Right kidney (tissue), 1 donor: ENCODE measurements at regions not wholly inside any gene's neighbourhood (a gene's known extent, or its start where the extent isn't known, plus 50 kb on each side); places are given as distances from the start of the nearest gene placed in this dataset.
"Not testable (repeated sequence)": the region's sequence is repeated elsewhere in the genome, so short reads cannot be mapped to it uniquely, and the experiment has no call there.

ENCODE experiments used
- DNase-seq: peaks from one replicate; pipeline ENCODE4 v3.0.0-alpha.2; 2016

DNA sequence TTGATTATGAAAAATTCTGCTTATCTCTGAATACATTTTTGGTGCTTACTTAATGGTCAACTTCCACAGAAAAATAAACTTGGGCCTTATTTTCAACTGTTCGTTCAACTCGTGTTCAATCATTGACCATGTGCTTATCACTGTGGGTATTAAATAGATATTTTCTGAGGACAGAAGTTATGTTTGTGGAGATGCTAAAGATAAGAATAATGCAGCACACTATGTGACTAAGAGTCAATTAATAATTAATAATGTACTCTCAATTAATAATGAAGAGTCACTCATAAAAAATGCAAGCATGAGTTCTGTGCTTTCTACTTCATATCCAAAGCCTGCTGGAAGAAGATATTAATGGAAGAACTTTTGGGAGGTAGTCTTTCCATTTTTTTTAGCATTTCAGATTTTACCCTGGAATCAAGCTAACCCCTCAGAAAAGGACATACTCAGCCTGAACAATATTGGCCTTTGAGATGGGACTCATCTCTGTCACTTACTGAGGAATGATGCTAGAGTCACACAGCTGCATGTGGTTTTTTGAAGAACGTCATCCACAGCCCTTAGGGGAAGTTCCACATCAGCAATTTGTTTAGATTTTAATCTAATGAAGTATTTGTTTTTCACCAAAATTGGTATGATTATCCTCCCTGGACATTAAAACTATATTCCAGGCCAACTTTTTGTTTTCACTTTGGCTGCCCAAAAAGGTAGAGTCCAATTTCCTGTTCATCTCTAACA, 191.9 kb upstream of the CRIM1 start:
- DNase-seq, result no peak

DNA sequence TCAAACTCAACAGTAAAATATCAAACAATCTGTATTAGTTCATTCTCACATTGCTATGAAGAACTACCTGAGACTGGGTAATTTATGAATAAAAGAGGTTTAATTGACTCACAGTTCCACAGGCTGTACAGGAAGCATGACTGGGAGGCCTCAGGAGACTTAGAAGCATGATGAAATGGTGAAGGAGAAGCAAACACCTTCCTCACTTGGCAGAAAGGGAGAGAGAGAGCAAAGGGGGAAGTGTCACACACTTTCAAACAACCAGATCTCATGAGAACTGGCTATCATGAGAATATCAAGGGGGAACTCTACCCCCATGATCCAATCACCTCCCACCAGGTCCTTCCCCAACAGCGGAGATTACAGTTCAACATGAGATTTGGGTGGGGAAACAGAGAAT, 198.5 kb upstream of the CRIM1 start:
- DNase-seq, result not testable (repeated sequence)

DNA sequence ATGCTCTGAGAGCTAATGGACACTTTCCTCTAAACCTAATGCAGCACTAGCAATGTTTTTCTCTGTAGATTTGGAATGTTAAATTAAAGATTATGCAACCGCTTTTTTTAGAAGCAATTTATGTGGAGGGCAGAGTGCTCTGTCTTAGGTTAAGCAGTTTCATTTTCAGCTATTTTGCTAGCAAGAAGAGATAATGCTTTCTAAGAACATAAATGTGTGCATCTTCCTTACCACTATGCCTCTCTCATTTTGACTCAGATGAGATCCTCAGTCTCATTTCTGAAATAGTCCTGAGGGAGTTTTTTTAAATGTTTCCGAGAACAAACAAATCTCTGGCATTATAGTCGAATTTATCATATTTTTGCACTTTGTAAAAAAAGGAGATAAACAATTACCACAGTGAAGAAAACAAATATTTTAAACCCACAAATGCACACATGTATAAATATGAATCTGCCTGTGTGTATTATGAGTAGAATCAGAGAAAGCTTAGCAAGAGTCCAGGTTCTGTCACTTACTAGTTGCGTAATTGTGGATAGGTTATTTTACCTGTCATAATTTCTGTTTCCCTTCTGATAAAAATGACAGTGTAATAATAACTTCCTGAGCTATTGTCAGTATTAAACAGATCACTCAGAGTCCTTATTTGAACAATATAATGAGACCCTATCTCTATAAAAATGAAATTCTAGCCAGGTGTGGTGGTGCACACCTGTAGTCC, 207.7 kb upstream of the CRIM1 start:
- DNase-seq, result no peak

DNA sequence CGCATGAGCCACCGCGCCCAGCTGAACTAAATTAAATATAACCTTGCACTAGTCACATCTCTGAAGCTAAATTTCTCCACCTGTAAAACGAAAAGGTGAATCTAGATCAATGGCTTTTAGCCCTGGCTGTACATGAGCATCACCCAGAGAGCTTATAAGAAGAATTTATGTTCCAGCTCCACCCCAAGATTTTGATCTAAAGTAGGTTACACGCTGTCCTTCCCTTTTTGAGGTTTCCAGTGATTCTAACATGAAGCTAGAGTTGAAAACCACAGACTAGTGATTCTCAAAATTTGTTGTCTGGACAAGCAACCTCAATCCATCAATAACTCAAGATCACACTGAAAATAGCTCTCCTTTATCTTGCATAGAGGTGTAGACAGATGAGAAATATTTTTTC, 208.8 kb upstream of the CRIM1 start:
- no peak for DNase-seq

DNA sequence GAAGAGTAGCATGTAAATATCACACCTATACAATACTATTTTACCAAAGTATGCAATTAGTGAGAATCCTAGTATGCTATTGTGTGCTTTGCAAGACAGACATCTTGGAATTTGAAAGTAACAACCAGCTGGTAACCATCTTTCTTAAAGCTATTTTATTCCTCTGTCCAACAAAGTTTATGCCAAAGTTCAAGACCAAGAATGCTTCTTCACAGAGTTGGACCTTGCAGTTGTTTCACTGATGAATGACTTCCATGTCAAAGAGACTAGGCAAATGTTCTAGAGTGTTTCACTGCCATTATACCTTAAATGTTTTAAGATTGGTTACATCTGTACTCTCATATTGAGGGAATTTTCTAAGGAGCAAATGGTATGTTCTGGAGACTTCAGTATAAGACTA, 215.2 kb upstream of the CRIM1 start:
- DNase-seq, result peak; percentile 21

DNA sequence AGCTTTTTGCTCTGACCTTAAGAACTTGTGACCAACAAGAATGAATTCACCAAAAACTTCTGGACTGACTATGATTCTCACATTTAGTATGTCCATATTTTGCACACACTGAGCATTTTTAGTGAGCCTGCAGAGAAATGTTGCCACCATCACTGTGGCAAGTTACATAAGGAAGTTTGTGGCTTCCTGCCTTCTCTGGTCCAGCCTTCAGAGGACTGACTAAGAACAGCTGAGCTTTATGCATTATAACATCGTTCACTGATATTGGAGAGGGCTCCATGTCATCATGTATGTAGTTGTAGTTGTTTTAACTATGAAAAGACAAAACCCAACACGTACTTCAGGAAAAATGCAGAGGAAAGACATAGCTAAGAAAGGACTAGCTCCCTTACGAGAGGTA, 218.0 kb upstream of the CRIM1 start:
- DNase-seq, result no peak

DNA sequence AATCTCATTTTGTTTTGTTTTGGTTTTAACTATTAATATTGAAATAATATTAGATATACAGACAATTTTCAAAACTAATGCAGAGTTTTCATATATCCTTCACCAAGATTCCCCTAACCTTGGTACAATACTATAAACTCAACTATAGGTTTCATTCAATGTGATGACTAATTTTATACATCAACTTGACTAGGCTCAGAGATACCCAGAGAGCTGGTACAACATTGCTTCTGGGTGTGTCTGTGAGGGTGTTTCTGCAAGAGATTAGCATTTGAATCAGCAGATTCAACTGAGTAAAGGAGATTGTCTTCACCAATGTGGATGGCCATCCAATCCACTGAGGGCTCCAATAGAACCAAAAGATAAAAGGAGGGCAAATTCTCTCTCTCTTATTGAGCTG, 221.3 kb upstream of the CRIM1 start:
- no peak for DNase-seq

DNA sequence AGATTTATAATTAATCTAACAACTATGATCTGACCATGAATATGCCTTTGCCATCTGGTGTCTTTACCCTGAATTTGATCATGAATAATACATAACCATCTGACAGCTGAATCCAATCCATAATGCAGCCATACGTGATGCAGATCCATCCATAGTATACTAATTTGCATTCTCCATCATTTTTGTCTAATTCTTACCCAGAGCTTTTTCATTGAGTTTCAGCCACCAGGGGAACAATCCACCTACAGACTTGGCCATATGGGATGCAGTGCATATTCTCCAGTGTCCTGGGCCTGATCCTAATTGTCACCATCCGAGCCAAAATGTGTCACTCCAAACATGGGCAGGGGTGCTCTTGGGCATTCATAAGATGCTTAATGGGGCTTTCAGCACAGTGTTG, 227.2 kb upstream of the CRIM1 start:
- DNase-seq, result no peak

DNA sequence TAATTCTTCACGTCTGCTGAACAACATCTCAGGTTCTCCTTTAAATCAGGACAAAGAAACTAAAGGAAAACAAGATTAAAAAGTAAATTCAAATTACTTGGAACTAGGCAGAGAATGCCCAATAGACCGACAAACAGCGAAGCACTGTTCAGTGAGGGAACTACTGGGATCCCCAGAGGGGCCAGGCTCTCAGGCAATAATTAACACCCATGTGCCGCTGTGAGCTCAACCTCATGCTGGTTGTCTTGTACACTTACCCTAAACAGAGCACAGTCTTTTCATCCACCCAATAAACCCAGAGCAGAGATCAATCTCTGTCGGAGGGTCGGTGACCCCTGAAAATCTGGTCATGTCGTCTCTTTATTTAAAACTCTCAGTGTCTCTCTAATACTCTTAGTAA, 229.9 kb upstream of the CRIM1 start:
- DNase-seq, result no peak

DNA sequence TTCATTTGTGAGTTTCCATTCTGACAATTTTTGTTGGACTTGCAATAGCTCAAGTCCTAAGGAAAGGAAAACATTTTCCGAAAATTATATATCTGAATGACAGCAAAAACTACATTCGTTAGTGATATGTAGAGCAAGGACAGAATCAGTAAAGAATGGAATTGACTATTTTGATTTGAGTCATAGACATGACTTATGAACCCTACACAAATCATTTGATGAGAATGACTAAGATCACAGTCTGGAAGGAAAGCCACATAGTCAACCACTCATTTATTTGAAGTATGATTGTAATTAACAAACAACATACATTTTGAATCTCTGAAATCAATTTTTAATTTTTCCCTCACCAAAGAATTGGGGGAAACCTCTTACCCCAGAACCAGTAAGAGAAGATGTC, 231.6 kb upstream of the CRIM1 start:
- DNase-seq, result no peak

DNA sequence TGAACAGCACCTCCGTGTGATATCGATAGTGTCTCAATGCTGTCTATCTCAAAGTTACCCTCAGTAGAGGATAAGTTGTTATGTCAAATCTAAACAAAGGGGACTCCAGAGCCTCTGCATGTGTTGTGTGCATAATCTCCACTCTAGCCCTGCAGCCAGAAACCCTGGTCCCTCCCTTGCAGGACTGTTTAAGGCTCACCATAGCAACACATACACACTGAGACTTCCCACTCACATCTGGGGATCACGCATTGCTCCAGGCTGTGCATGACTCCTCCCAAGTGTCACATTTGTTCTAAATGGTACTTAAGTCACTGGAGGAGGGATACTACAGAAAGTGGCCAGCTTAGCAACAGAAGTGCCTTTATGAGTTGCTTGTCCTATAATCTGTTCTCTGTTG, 258.6 kb upstream of the CRIM1 start:
- no peak for DNase-seq

DNA sequence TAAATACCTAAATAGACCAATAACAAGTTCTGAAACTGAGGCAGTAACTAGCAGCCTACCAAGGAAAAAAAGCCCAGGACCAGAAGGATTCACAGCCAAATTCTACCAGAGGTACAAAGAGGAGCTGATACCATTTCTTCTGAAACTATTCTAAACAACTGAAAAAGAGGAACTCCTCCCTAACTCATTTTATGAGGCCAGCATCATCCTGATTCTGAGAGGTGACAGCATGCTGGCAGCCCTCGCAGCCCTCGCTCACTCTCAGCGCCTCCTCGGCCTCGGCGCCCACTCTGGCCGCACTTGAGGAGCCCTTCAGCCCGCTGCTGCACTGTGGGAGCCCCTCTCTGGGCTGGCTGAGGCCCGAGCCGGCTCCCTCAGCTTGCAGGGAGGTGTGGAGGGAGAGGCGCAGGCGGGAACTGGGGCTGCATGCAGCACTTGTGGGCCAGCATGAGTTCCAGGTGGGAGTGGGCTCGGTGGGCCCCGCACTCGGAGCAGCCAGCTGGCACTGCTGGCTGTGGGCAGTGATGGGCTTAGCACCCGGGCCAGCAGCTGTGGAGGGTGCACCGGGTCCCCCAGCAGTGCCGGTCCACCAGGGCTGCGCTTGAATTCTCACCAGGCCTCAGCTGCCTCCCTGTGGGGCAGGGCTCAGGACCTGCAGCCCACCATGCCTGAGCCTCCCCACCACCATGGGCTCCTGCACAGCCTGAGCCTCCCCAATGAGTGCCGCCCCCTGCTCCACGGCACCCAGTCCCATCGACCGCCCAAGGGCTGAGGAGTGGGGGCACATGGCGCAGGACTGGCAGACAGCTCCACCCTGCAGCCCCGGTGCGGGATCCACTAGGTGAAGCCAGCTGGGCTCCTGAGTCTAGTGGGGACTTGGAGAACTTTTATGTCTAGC, 263.5 kb upstream of the CRIM1 start:
- DNase-seq, result not testable (repeated sequence)

DNA sequence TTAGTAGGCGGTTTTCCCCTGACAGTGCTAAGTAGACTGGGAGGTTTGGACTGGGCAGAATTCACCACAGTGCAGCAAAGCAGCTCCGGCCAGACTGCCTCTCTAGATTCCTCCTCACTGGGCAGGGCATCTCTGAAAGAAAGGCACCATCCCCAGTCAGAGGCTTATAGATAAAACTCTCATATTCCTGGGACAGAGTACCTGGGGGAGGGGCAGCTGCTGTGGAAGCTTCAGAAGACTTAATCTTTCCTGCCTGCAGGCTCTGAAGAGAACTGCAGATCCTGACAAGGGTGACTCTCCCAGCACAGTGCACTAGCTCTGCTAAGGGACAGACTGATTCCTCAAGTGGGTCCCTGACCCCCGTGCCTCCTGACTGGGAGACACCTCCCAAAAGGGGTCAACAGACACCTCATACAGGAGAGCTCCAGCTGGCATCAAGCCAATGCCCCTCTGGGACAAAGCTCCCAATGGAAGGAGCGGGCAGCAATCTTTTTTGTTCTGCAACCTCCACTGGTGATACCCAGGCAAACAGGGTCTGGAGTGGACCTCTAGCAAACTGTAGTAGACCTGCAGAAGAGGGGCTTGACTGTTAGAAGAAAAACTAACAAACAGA, 266.8 kb upstream of the CRIM1 start:
- no peak for DNase-seq

DNA sequence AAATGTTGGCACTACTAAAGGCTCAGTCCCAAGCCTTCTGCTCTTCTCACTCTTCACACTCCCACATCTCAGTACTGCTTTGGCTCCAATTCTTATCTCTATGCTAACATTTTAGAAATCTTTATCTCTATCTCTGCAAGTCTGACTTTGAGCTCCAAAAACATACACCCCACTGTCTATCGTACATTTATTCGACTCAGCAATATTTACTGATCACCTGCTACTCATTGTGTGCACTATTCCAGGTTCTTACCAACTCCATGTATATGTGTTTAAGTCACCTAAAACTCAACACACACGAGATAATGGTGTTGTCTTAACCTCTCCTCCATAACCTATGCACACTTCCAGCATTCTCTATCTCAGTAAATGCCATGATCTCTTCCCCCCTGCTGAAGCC, 268.2 kb upstream of the CRIM1 start:
- DNase-seq, result no peak

DNA sequence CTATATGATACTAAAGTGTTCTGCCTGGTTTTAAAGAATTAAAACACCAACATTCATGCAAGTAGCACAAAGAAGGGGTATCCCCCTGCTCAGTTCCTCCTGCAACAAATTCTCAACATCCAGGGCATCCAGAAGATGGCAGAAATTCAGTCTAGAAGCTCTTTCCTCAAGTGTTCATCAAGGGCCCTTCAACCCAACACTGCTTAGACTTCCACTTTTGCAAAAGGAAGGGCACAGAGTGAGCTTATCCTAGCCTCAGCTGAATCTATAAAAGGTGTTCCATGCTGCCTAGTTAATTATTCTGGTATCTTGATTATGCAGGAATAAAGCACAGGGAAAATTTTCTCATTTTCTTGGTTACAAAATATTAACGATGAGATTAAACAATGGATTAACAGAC, 275.8 kb upstream of the CRIM1 start:
- DNase-seq, result no peak

DNA sequence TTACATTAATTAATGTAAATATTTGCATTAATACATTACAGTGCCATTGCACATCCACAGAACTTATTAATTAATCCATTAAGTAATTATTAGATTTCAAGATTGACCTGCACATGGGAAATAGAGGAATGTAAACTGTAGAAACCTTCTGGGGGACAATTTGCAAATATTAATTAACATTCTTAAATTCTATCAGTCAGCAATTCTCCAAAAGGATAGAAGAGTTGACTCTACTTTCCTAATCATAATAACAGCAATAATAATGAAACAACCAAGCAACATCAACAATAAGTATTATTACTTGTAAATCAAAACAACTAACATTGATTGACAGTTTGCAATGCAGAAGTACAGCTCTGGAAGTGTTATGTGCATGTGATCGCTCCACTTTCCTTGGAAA, 281.6 kb upstream of the CRIM1 start:
- DNase-seq, result no peak

DNA sequence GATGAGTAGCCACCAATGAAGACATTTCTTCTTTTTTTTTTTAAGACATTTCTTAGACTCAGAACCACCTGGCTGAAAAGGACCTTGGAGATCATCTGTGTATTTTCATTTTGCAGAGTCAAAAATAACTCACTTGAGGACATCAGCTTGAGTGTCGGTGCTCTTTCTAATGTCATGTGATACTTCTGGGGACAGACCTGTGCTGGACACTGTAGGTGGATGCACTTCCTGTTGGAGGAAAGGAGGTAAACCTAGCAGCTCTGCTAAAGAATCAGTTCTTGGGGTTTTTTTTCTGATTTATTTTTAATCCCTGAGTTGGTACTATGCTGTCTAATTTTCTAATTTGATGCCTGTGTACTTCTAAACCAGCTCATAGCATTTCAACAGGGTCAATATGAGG, 283.9 kb upstream of the CRIM1 start:
- DNase-seq, result no peak

DNA sequence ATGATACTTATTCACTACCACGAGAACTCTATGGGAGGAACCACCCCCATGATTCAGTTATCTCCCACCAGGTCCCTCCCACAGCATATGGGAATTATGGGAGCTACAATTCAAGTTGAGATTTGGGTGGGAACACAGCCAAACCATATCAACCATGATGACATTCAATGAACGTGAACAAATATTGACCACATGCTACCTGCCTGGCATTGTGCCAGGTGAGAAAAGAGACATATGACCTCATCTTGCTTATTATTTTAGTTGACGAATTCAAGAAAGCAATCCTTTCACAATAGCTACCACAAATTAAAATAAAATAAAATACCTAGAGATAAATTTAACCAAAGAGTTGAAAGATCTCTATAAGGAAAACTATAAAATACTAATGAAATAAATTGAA, 286.5 kb upstream of the CRIM1 start:
- no peak for DNase-seq

DNA sequence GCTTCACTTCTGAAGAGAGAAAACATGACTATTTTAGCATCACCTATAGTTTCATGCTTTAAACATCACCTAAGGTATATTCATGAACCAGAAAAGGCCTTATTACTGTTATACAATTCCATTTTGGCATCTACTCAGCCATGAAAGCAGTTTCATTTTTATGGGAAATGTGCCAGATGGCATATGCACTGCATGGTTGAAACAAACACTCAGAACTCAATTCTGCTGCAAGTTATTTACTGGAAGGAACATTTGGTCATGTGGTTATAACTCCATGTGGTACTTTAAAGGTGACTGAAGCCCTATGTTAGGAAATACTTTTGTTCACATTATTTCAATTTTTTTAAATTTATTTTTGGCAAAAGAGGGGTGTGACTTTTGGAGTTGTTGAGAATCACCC, 287.5 kb upstream of the CRIM1 start:
- no peak for DNase-seq

DNA sequence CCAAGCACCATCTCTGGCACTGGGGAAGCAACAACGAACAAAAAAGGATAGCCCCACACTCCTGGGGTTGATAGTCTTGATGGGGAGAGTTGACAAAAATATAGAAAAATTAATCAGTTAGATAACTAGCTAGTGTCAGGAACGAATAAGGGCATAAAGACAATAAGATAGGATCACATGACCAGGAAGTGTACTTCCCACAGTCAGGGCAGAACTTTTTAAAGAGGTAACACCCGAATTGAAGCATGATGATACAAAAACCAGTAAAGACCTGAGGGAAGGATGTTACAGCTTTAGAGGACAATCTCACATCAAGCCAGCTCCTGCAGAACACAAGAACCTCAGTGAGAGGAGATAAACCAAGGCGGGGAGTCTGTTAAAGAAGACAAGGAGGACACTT, 295.4 kb upstream of the CRIM1 start:
- no peak for DNase-seq

DNA sequence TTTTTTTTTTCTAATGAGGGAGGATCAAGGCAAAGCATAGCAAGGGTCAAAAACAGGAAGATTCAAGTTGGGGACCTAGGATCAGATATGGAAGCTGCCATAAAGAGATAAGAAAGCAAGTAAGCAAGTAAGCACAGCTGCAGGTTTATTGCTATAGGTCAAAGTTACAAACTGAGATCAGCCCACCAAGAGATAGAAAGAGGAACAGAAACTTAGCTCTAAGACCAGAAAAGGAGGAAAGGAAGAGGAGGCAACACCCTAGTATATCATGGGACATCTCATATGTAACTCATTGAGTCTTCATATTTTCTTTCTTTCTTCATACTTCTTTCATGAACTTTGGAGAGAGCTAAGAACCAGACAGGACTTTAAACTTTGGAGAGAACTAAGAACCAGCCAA, 295.9 kb upstream of the CRIM1 start:
- no peak for DNase-seq

DNA sequence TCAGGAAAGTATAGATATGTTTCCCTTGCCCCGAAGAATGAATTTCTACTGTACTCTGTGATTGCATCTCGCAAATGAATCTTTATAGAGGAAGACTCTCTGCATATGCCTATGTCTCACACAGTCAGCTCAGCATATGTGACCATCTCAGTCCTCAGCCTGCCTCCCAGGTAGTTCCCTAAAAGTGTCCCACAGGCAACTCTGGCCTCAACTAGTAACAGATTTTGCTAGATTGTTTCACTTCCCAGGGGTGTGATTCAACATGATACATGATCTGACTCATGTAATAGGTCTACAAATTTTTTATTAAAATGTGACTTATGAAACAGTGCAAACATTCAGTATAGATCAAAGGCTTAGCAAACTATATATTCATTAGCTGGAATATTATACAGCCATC, 296.6 kb upstream of the CRIM1 start:
- no peak for DNase-seq

DNA sequence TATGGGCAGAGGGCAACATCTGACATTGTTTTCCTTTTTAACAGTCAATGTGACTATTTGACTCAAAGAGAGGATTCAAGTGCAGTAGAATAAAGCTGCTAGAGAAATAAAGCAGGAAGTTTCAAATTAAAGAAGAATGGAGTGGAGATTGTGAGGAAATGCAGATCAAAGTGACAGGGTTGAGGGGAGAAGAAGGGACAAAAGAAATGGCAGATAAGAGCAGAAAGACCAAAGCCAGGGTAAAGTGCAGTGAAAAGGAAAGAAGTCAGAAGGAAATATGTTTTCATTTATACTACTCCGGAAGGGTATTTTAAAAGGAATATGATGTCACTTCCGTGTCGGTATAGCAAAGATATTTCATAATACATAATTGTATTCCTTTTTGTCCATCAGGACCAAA, 297.5 kb upstream of the CRIM1 start:
- DNase-seq, result no peak
